Mucosa of rectum (tissue), 2 donors: ENCODE measurements at regions not wholly inside any gene's neighbourhood (a gene's known extent, or its start where the extent isn't known, plus 50 kb on each side); places are given as distances from the start of the nearest gene placed in this dataset.
A peak's percentile ranks its signal among the peaks of the same experiment; 100 is the strongest.

Experiments
- H3K27ac ChIP-seq, 2 donors: one replicate each; pipeline ENCODE4 v1.7.0; 2013; ENCODE audit warnings: inconsistent platforms in 2 of 2, low read depth in 2 of 2, low read length in 2 of 2
- H3K27me3 ChIP-seq, 2 donors: one replicate each; pipeline ENCODE4 v1.7.0; 2013; ENCODE audit warnings: low read length in 2 of 2; ENCODE audit not compliant: control insufficient read depth in 2 of 2, insufficient read depth in 2 of 2
- H3K36me3 ChIP-seq, 2 donors: one replicate each; pipeline ENCODE4 v1.7.0; 2013; ENCODE audit warnings: low read length in 2 of 2; ENCODE audit not compliant: control insufficient read depth in 2 of 2, insufficient read depth in 2 of 2
- H3K4me1 ChIP-seq, 2 donors: one replicate each; pipeline ENCODE4 v1.7.0; 2013; ENCODE audit warnings: low read length in 2 of 2, mild to moderate bottlenecking in 1 of 2; ENCODE audit not compliant: control insufficient read depth in 2 of 2, insufficient read depth in 2 of 2
- H3K4me3 ChIP-seq, 2 donors: one replicate each; pipeline ENCODE4 v1.7.0; 2013; ENCODE audit warnings: low read length in 2 of 2
- H3K9ac ChIP-seq, 2 donors: one replicate each; pipeline ENCODE4 v1.7.0; 2013; ENCODE audit warnings: low read length in 2 of 2, low read depth in 1 of 2, mild to moderate bottlenecking in 1 of 2
- H3K9me3 ChIP-seq, 2 donors: one replicate each; pipeline ENCODE4 v1.7.0; 2013; ENCODE audit warnings: low read length in 2 of 2; ENCODE audit not compliant: control insufficient read depth in 2 of 2
- donor health status: healthy.
- donor health status: Normal muscosa, but diverticular disease.

- peak overlapping the region; percentile 49 to 67 for H3K9ac ChIP-seq
- H3K4me1 ChIP-seq, result peaks cover 18 to 20% of the 10 kb centered on the region in 2 donors
- H3K27ac ChIP-seq, result peak overlapping the region; percentile 66 to 69
- no peaks in the 10 kb centered on the region for H3K36me3 ChIP-seq
- peaks cover 48 to 51% of the 10 kb centered on the region in 2 donors for H3K27me3 ChIP-seq
- no peaks in the 10 kb centered on the region for H3K9me3 ChIP-seq
- H3K4me3 ChIP-seq, result peak overlapping the region; percentile 58 to 78
These were observed 132.3 kb upstream of the C11orf58 start for GRCh38 chr11:16605894-16606783.

- Histone ChIP-seq H3K9me3 (no peaks in the 10 kb centered on the region), H3K4me1 (peaks cover 18 to 20% of the 10 kb centered on the region in 2 donors), H3K4me3 (peak overlapping the region; percentile 58 to 78), H3K27ac (peak overlapping the region; percentile 66 to 69), H3K36me3 (no peaks in the 10 kb centered on the region), H3K27me3 (peaks cover 41 to 45% of the 10 kb centered on the region in 2 donors), H3K9ac (peak overlapping the region; percentile 49 to 67)
These were observed 133.0 kb upstream of the C11orf58 start for GRCh38 chr11:16605389-16605893.

- Histone ChIP-seq H3K27ac (peak overlapping the region; percentile 66 to 69), H3K36me3 (no peaks in the 10 kb centered on the region), H3K4me1 (peaks cover 18 to 20% of the 10 kb centered on the region in 2 donors), H3K9me3 (no peaks in the 10 kb centered on the region), H3K4me3 (peak overlapping the region; percentile 58 to 78), H3K27me3 (peaks cover 36 to 40% of the 10 kb centered on the region in 2 donors), H3K9ac (peak overlapping the region; percentile 1 to 67)
These were observed 133.6 kb upstream of the C11orf58 start for GRCh38 chr11:16604794-16605388.

GRCh38 chr11:16603890-16604793 is 134.3 kb upstream of the C11orf58 start:
- H3K27ac ChIP-seq, result peak overlapping the region; percentile 66 to 69
- peaks cover 29 to 34% of the 10 kb centered on the region in 2 donors for H3K27me3 ChIP-seq

GRCh38 chr11:16603245-16603644 is 135.2 kb upstream of the C11orf58 start:
- H3K27ac ChIP-seq, result no peak overlapping the region
- H3K4me3 ChIP-seq, result no peak overlapping the region
- H3K9ac ChIP-seq, result no peak overlapping the region

More at GRCh38 chr11:16603890-16604793, 134.3 kb upstream of the C11orf58 start:
- Histone ChIP-seq H3K9me3 (no peaks in the 10 kb centered on the region), H3K4me3 (peak overlapping the region; percentile 58 to 78), H3K9ac (peak overlapping the region; percentile 1 to 67), H3K36me3 (no peaks in the 10 kb centered on the region), H3K4me1 (peaks cover 18 to 20% of the 10 kb centered on the region in 2 donors)

GRCh38 chr11:16598906-16599305 is 139.5 kb upstream of the C11orf58 start:
- H3K9ac ChIP-seq, result no peak overlapping the region
- no peaks in the 10 kb centered on the region for H3K36me3 ChIP-seq
- no peak overlapping the region for H3K27ac ChIP-seq
- peaks cover 0 to under 1% of the 10 kb centered on the region in 2 donors for H3K4me1 ChIP-seq
- H3K4me3 ChIP-seq, result no peak overlapping the region
- H3K9me3 ChIP-seq, result no peaks in the 10 kb centered on the region
- H3K27me3 ChIP-seq, result peaks cover 6 to 7% of the 10 kb centered on the region in 2 donors

More at GRCh38 chr11:16603245-16603644, 135.2 kb upstream of the C11orf58 start:
- peaks cover 18 to 20% of the 10 kb centered on the region in 2 donors for H3K4me1 ChIP-seq
- H3K9me3 ChIP-seq, result no peaks in the 10 kb centered on the region
- H3K27me3 ChIP-seq, result peaks cover 21 to 26% of the 10 kb centered on the region in 2 donors
- H3K36me3 ChIP-seq, result no peaks in the 10 kb centered on the region

- no peaks in the 10 kb centered on the region for H3K27me3 ChIP-seq
- no peaks in the 10 kb centered on the region for H3K4me1 ChIP-seq
- no peaks in the 10 kb centered on the region for H3K9me3 ChIP-seq
- no peak overlapping the region for H3K4me3 ChIP-seq
- no peak overlapping the region for H3K9ac ChIP-seq
- H3K36me3 ChIP-seq, result no peaks in the 10 kb centered on the region
- no peak overlapping the region for H3K27ac ChIP-seq
These were observed 140.4 kb upstream of the C11orf58 start for GRCh38 chr11:16598032-16598431.

GRCh38 chr11:16596231-16596630 is 142.2 kb upstream of the C11orf58 start:
- Histone ChIP-seq H3K4me1 (no peaks in the 10 kb centered on the region), H3K9ac (no peak overlapping the region), H3K27me3 (no peaks in the 10 kb centered on the region), H3K36me3 (no peaks in the 10 kb centered on the region), H3K27ac (no peak overlapping the region), H3K9me3 (no peaks in the 10 kb centered on the region), H3K4me3 (no peak overlapping the region)

GRCh38 chr11:16591157-16591556 is 147.3 kb upstream of the C11orf58 start:
- Histone ChIP-seq H3K9ac (no peak overlapping the region), H3K9me3 (no peaks in the 10 kb centered on the region), H3K4me1 (no peaks in the 10 kb centered on the region), H3K36me3 (no peaks in the 10 kb centered on the region), H3K4me3 (no peak overlapping the region), H3K27ac (no peak overlapping the region), H3K27me3 (no peaks in the 10 kb centered on the region)
